RWPE1 (cell line): ENCODE measurements at regions not wholly inside any gene's neighbourhood (a gene's known extent, or its start where the extent isn't known, plus 50 kb on each side); places are given as distances from the start of the nearest gene placed in this dataset.

Source experiments
- CTCF ChIA-PET: fragments of 350-600 bp; sonication (Branson Sonifier 250); formaldehyde crosslinking; extraction: SDS; loops from one replicate; lab custom pipeline; 2021; lab: Yijun Ruan, JAX
- POLR2A ChIA-PET: fragments of 400-600 bp; formaldehyde crosslinking; extraction: SDS; loops from one replicate; lab custom pipeline; 2020; ENCODE audit warnings: antibody characterized with exemption; ENCODE audit not compliant: low non-redundant PET; lab: Yijun Ruan, JAX
- DNase-seq: peaks from one replicate; pipeline ENCODE4 v3.0.0; 2012; ENCODE audit warnings: low spot score
- H3K27ac ChIP-seq: fragments of 450-650 bp; 2 replicates; pipeline ENCODE4 v1.5.1; 2017
- TF ChIP-seq, protein P1 (sequence below): fragments of 450-650 bp; conservative IDR thresholded peaks from 2 replicates; pipeline ENCODE4 v1.5.1; 2017; ENCODE audit warnings: low read depth, mild to moderate bottlenecking

DNA sequence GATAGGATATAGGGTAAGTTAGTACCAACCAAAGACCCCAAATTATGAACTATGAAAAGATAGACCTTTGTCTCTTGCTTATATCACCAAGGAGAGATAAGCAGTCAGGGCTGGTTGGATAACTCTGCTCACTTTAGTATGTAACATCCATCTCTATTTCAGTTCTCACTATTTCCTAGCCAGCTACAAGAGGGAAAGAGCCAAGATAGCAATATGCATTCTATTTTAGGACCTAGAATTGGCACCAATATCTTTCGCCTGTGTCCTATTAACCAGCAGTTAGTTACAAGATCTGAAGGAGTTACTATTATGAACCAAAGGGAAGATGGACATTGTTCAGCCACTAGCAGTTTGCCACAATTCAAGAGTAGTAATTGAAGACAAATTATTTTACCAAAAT lies 457.5 kb downstream of the NSUN3 start:
- CTCF ChIA-PET: no interaction called here
- TF ChIP-seq, protein P1, sequence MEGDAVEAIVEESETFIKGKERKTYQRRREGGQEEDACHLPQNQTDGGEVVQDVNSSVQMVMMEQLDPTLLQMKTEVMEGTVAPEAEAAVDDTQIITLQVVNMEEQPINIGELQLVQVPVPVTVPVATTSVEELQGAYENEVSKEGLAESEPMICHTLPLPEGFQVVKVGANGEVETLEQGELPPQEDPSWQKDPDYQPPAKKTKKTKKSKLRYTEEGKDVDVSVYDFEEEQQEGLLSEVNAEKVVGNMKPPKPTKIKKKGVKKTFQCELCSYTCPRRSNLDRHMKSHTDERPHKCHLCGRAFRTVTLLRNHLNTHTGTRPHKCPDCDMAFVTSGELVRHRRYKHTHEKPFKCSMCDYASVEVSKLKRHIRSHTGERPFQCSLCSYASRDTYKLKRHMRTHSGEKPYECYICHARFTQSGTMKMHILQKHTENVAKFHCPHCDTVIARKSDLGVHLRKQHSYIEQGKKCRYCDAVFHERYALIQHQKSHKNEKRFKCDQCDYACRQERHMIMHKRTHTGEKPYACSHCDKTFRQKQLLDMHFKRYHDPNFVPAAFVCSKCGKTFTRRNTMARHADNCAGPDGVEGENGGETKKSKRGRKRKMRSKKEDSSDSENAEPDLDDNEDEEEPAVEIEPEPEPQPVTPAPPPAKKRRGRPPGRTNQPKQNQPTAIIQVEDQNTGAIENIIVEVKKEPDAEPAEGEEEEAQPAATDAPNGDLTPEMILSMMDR: no peak

DNA sequence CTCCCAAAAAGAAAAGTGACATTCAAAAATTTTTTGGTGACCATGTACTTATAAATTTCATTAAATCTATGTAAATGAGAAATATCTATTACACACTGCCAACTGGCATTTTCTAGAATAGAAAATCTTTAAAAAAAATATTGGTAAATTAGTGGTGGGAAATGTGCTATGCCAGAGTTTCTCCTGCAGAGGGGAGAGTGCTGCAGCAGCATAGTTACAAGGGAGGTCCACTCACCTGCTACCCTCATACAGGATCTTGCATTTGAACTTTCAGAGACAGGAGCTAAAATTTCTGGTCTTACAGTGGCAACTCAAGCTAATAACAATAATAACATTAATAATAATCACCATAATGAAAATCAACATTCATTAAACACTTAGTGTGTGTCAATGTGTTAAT lies 459.6 kb downstream of the NSUN3 start:
- CTCF ChIA-PET: no interaction called here
- POLR2A ChIA-PET: no interaction called here
- TF ChIP-seq, protein P1: no peak
- no peak for DNase-seq
- H3K27ac ChIP-seq: no peak overlapping the region

More for the DNA sequence above, 457.5 kb downstream of the NSUN3 start:
- no peak for DNase-seq
- POLR2A ChIA-PET: no interaction called here
- H3K27ac ChIP-seq: no peak overlapping the region

DNA sequence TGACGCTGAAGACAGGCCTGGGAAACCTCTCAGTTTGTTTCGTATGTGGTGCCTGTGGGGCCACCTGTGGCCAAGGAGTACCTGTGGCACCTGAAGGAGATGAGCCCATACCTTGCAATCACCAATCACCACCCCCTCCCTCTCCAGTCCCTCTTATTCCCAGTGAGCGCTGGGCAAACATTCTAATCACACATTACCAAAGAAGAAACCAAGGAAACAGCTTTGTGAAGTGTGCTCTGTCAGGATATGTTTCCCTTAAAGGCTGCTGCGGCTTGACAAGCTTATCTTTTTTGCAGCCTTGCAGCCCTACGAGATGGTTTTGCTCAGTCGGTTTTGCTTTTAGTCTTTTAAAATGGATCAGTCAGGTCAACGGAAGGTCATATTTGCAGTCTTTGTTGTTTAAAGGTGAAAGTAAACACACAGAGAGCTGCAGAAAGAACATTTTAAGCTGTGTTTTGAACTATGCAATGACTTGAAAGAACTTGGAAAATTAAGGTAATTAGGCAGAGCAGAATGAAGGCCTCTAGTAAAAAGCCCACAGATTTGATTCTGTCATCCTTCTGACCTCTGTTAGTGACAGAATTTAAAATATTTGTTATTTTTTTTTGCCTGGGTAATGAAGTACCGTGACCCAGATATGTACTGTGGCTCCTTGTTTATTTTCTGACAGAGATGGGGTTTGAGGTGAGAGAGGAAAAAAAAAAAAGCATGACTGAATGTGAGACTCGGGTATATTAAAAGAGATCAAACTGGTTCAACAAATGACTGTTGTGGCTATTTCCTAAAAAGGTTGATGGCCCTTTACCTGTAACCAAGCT lies 461.4 kb downstream of the NSUN3 start:
- ChIA-PET POLR2A (no interaction called here), CTCF (interaction anchor here (0.7 kb wide), 1 partner anchor 15 kb away, joined by 6 read pairs; no protein-coding TSS in a partner anchor)
- DNase-seq: no peak
- TF ChIP-seq, protein P1: no peak
- H3K27ac ChIP-seq: no peak overlapping the region

DNA sequence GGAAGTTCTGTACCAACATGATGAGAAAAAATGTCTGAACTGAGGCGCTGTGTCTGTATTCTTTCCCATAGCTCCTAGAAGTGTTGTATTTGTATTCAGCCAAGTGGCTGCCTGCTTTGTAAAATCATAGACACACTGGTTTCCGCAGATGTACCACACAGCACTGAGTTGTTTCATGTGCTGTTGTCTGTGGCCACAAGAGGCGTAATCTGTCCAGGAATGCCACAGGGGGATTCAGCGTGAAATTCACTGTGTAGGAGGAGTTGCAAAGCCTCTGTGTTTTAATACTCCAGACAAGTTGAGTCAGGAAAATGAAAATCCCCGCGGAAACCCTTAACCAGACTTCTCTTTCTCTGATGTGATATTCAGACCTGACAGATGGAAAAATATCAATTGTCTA lies 462.2 kb downstream of the NSUN3 start:
- DNase-seq: no peak
- no peak overlapping the region for H3K27ac ChIP-seq
- CTCF ChIA-PET: no interaction called here
- POLR2A ChIA-PET: no interaction called here
- TF ChIP-seq, protein P1: no peak

DNA sequence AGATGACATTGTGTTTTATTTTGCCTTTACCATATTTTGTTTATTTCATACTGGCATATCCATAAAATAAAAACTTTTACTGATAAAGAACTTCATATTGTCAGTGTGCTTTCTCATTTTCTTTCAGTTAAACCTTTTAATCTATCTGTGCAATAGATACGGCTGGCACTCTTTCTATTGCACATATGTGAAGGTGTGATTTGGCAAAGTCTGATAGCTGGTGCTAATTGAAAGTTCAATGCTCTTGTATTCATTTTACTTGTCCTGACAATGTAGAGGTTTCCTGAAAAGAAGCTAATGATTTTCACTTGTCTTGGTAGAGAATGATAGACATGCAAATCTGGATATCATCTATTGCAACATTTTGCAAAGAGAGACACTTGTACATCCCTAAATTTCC lies 467.0 kb downstream of the NSUN3 start:
- TF ChIP-seq, protein P1: no peak
- CTCF ChIA-PET: no interaction called here
- POLR2A ChIA-PET: no interaction called here
- no peak for DNase-seq
- H3K27ac ChIP-seq: no peak overlapping the region

DNA sequence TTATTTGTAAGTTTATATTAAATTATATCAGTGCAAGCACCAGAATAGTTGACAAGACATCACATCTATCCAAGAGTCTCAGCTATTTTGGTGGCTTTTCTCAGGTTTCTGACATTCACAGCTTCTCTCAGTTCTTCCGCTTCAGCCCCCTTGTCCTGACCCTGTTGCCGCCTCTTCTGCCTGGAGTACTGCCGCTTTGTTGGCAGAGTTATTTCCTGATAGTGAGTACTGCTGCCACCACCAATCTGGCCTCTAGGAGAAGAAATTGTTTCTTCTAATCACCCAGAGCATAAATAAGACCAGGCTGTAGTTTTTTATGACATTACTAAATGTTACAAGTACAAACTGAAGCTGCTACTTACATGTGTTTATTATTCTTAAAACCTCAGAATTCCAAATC lies 470.1 kb downstream of the NSUN3 start:
- POLR2A ChIA-PET: no interaction called here
- TF ChIP-seq, protein P1: no peak
- H3K27ac ChIP-seq: no peak overlapping the region
- DNase-seq: no peak
- CTCF ChIA-PET: no interaction called here
